Neutrophil (primary cell): ENCODE measurements at regions not wholly inside any gene's neighbourhood (a gene's known extent, or its start where the extent isn't known, plus 50 kb on each side); places are given as distances from the start of the nearest gene placed in this dataset.
"Not testable (repeated sequence)": the region's sequence is repeated elsewhere in the genome, so short reads cannot be mapped to it uniquely, and the experiment has no call there.

Source experiments
- H3K27ac ChIP-seq: fragments of 200-600 bp; sonication (generic); 2 replicates; pipeline ENCODE4 v1.5.1; 2016; ENCODE audit warnings: mild to moderate bottlenecking, moderate library complexity
- H3K27me3 ChIP-seq: fragments of 200-600 bp; sonication (generic); 2 replicates; pipeline ENCODE4 v1.6.0; 2016; ENCODE audit warnings: mild to moderate bottlenecking
- H3K36me3 ChIP-seq: fragments of 200-600 bp; sonication (generic); 2 replicates; pipeline ENCODE4 v1.5.1; 2017
- H3K4me1 ChIP-seq, 2 experiments: fragments of 200-600 bp in 1 of 2; sonication (generic) in 1 of 2; 1 replicate in 1 of 2; 2 replicates in 1 of 2; pipeline versions ENCODE4 v1.5.1 to v1.6.1; 2013 to 2016; ENCODE audit warnings: low read depth in 1 of 2, low read length in 1 of 2, mild to moderate bottlenecking in 1 of 2, moderate library complexity in 1 of 2; ENCODE audit not compliant: control insufficient read depth in 1 of 2, insufficient read depth in 1 of 2
- H3K4me3 ChIP-seq, 2 experiments: fragments of 200-600 bp in 1 of 2; sonication (generic) in 1 of 2; 1 replicate in 1 of 2; 2 replicates in 1 of 2; pipeline ENCODE4 v1.5.1; 2013 to 2016; ENCODE audit warnings: low read depth in 1 of 2, low read length in 1 of 2, mild to moderate bottlenecking in 1 of 2, moderate library complexity in 1 of 2
- H3K9me3 ChIP-seq: fragments of 200-600 bp; sonication (generic); 2 replicates; pipeline ENCODE4 v1.5.1; 2016
- CTCF ChIP-seq: fragments of 200-600 bp; sonication (generic); IDR thresholded peaks from 2 replicates; pipeline ENCODE4 v1.5.1; 2016; ENCODE audit warnings: antibody characterized with exemption

GRCh38 chr5:117131048-117131679 is 556.5 kb upstream of the SEMA6A start:
- H3K9me3 ChIP-seq: no peaks in the 10 kb centered on the region
- H3K27me3 ChIP-seq: no peaks in the 10 kb centered on the region
- no peak overlapping the region for H3K27ac ChIP-seq
- H3K36me3 ChIP-seq: no peaks in the 10 kb centered on the region
- TF ChIP-seq CTCF: no peak
- no peak overlapping the region for H3K4me3 ChIP-seq
- H3K4me1 ChIP-seq: no peaks in the 10 kb centered on the region

- TF ChIP-seq CTCF: no peak
- no peak overlapping the region for H3K27ac ChIP-seq
- no peaks in the 10 kb centered on the region for H3K4me1 ChIP-seq
- no peaks in the 10 kb centered on the region for H3K27me3 ChIP-seq
- H3K9me3 ChIP-seq: no peaks in the 10 kb centered on the region
- H3K4me3 ChIP-seq: no peak overlapping the region
- H3K36me3 ChIP-seq: no peaks in the 10 kb centered on the region
Observed at GRCh38 chr5:117118499-117118898, 543.9 kb upstream of the SEMA6A start.

- H3K4me1 ChIP-seq, H3K27me3 ChIP-seq, H3K27ac ChIP-seq, H3K9me3 ChIP-seq, H3K36me3 ChIP-seq, H3K4me3 ChIP-seq: not testable (repeated sequence)
Observed at GRCh38 chr5:117117314-117117713, 542.7 kb upstream of the SEMA6A start.

GRCh38 chr5:117110548-117110947 is 535.9 kb upstream of the SEMA6A start:
- no peak overlapping the region for H3K4me3 ChIP-seq
- H3K27ac ChIP-seq: no peak overlapping the region
- H3K4me1 ChIP-seq: no peaks in the 10 kb centered on the region
- H3K27me3 ChIP-seq: no peaks in the 10 kb centered on the region
- H3K36me3 ChIP-seq: no peaks in the 10 kb centered on the region
- no peaks in the 10 kb centered on the region for H3K9me3 ChIP-seq
- no peak for TF ChIP-seq CTCF

- TF ChIP-seq CTCF: no peak
- Histone ChIP-seq H3K4me3 (no peak overlapping the region), H3K9me3 (no peaks in the 10 kb centered on the region), H3K36me3 (no peaks in the 10 kb centered on the region), H3K27me3 (no peaks in the 10 kb centered on the region), H3K27ac (no peak overlapping the region), H3K4me1 (peaks cover 0 to 8% of the 10 kb centered on the region in 2 experiments)
Observed at GRCh38 chr5:117107859-117108258, 533.2 kb upstream of the SEMA6A start.

GRCh38 chr5:117103703-117104102 is 529.1 kb upstream of the SEMA6A start:
- no peaks in the 10 kb centered on the region for H3K27me3 ChIP-seq
- TF ChIP-seq CTCF: no peak
- peaks cover 0 to 27% of the 10 kb centered on the region in 2 experiments for H3K4me1 ChIP-seq
- H3K9me3 ChIP-seq: no peaks in the 10 kb centered on the region
- no peak overlapping the region for H3K4me3 ChIP-seq
- H3K36me3 ChIP-seq: no peaks in the 10 kb centered on the region
- no peak overlapping the region for H3K27ac ChIP-seq
